Right lobe of liver (tissue), 4 donors: ENCODE measurements at regions not wholly inside any gene's neighbourhood (a gene's known extent, or its start where the extent isn't known, plus 50 kb on each side); places are given as distances from the start of the nearest gene placed in this dataset.

ENCODE experiments used
- POLR2A ChIP-seq: fragments of 450-650 bp; IDR thresholded peaks from one replicate; pipeline ENCODE4 v1.6.1; 2017; ENCODE audit warnings: antibody characterized with exemption, mild to moderate bottlenecking
- TF ChIP-seq, protein P1 (sequence below), 4 donors: fragments of 200-600 bp in 3 of 4; fragments of 450-650 bp in 1 of 4; IDR thresholded peaks; one replicate each; pipeline versions ENCODE4 v1.5.1 to v1.8.0; 2016 to 2022; ENCODE audit warnings: antibody characterized with exemption in 4 of 4, mild to moderate bottlenecking in 2 of 4
- donor health status: DM: no; HTN: no; CAD: no.
- donor health status: DM: no; HTN: no; CAD: no.
- donor health status: DM: no; HTN: yes; CAD: no.

DNA sequence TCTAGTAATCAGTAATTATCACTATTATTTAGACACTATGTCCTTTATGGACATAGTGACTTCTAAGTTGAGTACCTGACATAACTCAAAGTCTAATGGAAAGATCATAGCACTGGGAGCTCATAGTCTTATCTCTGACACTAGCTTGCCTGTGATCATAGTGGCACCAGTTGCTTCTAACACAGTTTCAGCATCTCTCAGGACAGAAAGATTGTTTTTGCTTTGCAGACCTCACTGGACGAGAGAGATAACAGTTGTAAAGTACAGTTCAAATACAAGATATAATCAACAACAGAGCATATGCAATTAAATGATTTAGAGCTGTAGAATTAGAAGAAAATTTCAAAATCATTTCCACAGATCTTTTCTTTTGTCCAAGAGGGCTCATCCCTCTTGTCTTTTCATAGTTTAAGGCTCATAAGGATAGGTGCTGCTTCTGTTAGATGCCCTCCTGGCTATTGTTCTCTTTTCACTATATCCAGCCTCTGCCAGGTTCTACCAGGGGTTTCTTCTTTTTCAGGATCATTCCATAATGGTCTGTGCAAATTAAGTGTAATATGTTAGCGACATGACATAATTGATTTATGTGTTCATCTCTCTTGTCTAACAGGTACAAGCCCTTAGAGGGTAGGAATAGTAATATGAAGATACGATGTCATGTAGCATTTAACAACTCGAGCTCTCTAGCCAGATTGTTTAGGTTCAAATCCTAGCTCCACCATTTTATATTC, 1175.4 kb upstream of the TENM4 start:
- no peak for TF ChIP-seq POLR2A
- TF ChIP-seq, protein P1, sequence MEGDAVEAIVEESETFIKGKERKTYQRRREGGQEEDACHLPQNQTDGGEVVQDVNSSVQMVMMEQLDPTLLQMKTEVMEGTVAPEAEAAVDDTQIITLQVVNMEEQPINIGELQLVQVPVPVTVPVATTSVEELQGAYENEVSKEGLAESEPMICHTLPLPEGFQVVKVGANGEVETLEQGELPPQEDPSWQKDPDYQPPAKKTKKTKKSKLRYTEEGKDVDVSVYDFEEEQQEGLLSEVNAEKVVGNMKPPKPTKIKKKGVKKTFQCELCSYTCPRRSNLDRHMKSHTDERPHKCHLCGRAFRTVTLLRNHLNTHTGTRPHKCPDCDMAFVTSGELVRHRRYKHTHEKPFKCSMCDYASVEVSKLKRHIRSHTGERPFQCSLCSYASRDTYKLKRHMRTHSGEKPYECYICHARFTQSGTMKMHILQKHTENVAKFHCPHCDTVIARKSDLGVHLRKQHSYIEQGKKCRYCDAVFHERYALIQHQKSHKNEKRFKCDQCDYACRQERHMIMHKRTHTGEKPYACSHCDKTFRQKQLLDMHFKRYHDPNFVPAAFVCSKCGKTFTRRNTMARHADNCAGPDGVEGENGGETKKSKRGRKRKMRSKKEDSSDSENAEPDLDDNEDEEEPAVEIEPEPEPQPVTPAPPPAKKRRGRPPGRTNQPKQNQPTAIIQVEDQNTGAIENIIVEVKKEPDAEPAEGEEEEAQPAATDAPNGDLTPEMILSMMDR (IDR thresholded peaks at IDR 0.05): no peak
